Esophagus muscularis mucosa (tissue), 4 donors: ENCODE measurements at regions not wholly inside any gene's neighbourhood (a gene's known extent, or its start where the extent isn't known, plus 50 kb on each side); places are given as distances from the start of the nearest gene placed in this dataset.

Experiments used
- DNase-seq: peaks from one replicate; pipeline ENCODE4 v3.0.0-alpha.2; 2017; ENCODE audit errors: extremely low spot score
- H3K27ac ChIP-seq, 4 donors: fragments of 200-600 bp; sonication (generic); replicated peaks in 1 of 4; 1 replicate in 3 of 4; 2 replicates in 1 of 4; pipeline ENCODE4 v1.5.1; 2016 to 2019; ENCODE audit warnings: mild to moderate bottlenecking in 1 of 4
- H3K27me3 ChIP-seq, 4 donors: fragments of 200-600 bp; sonication (generic); one replicate each; pipeline versions ENCODE4 v1.5.1 to v1.6.0; 2016 to 2019
- H3K36me3 ChIP-seq, 4 donors: fragments of 200-600 bp; sonication (generic); one replicate each; pipeline ENCODE4 v1.5.1; 2016 to 2019
- H3K4me1 ChIP-seq, 4 donors: fragments of 200-600 bp; sonication (generic); one replicate each; pipeline ENCODE4 v1.5.1; 2016 to 2019
- H3K4me3 ChIP-seq, 4 donors: fragments of 200-600 bp; sonication (generic); 1 replicate in 2 of 4; 2 replicates in 2 of 4; pipeline ENCODE4 v1.5.1; 2016 to 2019; ENCODE audit warnings: mild to moderate bottlenecking in 4 of 4, moderate library complexity in 1 of 4
- H3K9me3 ChIP-seq, 4 donors: fragments of 200-600 bp; sonication (generic); 1 replicate in 3 of 4; 2 replicates in 1 of 4; pipeline ENCODE4 v1.5.1; 2016 to 2019
- CTCF ChIP-seq, 3 experiments: fragments of 200-600 bp in 2 of 3; fragments of 450-650 bp in 1 of 3; sonication (generic) in 2 of 3; IDR thresholded peaks; one replicate each; pipeline ENCODE4 v1.5.1; 2017 to 2019; ENCODE audit warnings: antibody characterized with exemption in 3 of 3, mild to moderate bottlenecking in 2 of 3, moderate library complexity in 1 of 3
- EP300 ChIP-seq: sonication (generic); formaldehyde crosslinking; IDR thresholded peaks from one replicate; pipeline ENCODE4 v1.6.1; 2017; ENCODE audit warnings: antibody characterized with exemption
- POLR2A ChIP-seq: fragments of 450-650 bp; IDR thresholded peaks from one replicate; pipeline ENCODE4 v1.6.1; 2017; ENCODE audit warnings: antibody characterized with exemption, moderate library complexity, mild to moderate bottlenecking, low read depth
- POLR2AphosphoS5 ChIP-seq, 2 donors: sonication (generic); formaldehyde crosslinking; IDR thresholded peaks; one replicate each; pipeline ENCODE4 v1.6.1; 2017; ENCODE audit warnings: antibody characterized with exemption in 2 of 2
- WGBS: methylation state at CpG from one replicate; pipeline ENCODE4 v1.1.5; 2018; 5-methylcytosine and 5-hydroxymethylcytosine counted together
- intact Hi-C: fragments of 100-400 bp; cut with DNase I; formaldehyde crosslinking; loops from one replicate; pipeline ENCODE4 v1.15.1; 2023

DNA sequence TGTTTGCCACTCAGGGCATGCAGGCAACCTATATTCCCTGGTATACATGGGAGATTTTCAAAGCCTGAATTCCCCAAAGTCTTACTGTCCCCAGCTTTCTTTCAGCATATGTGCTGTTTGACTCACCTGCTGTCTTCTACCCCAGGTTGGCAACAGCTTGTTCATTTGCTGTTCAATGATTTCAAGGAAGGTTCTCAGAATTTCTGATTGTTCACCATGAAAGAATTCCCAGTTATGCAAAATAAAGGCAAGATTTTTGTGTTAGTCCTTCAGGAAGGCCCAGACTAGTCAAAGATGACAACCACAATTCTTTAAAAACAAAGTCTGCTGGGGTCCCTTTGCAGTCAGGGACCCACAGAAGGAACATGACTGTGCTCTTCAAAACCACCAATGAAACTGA, 1057.8 kb upstream of the CDH2 start:
- no peaks in the 10 kb centered on the region for H3K36me3 ChIP-seq
- TF ChIP-seq POLR2AphosphoS5 (IDR thresholded peaks at IDR 0.05) (no peak), CTCF (IDR thresholded peaks at IDR 0.05) (no peak), EP300 (no peak), POLR2A (no peak)
- intact Hi-C loops, result no loop called here
- H3K4me1 ChIP-seq, result no peaks in the 10 kb centered on the region
- no peak for DNase-seq
- no peaks in the 10 kb centered on the region for H3K27me3 ChIP-seq
- no peak overlapping the region for H3K27ac ChIP-seq
- peaks cover 0 to 8% (median 0%) of the 10 kb centered on the region in 4 donors for H3K9me3 ChIP-seq
- no peak overlapping the region for H3K4me3 ChIP-seq

DNA sequence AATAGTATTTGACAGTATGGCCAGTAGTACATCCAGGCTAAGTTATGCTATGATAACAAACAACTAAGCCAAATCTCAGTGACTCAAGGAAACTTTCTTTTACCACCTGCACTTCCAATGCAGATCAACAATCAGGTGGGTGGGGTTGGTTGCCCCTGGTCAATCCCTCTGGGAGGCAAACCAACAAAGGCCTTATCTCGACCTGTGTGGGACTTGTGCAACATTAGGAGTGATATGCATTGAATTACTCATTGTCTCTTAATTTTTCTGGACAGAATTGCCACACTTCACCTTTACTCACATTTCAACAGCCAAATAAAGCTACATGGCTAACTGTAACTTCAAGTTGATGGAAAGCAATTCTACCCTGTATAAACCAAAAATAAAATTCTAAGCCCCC, 1049.3 kb upstream of the CDH2 start:
- H3K36me3 ChIP-seq, result no peaks in the 10 kb centered on the region
- H3K27ac ChIP-seq, result no peak overlapping the region
- no peaks in the 10 kb centered on the region for H3K4me1 ChIP-seq
- H3K9me3 ChIP-seq, result no peaks in the 10 kb centered on the region
- no peak for TF ChIP-seq POLR2A
- no peak for TF ChIP-seq EP300
- no peak for TF ChIP-seq POLR2AphosphoS5 (IDR thresholded peaks at IDR 0.05)
- TF ChIP-seq CTCF (IDR thresholded peaks at IDR 0.05), result no peak
- WGBS, result 77% methylated on average over 1 of the region's 1 CpG
- no peaks in the 10 kb centered on the region for H3K27me3 ChIP-seq
- no peak for DNase-seq
- intact Hi-C loops, result no loop called here
- no peak overlapping the region for H3K4me3 ChIP-seq

DNA sequence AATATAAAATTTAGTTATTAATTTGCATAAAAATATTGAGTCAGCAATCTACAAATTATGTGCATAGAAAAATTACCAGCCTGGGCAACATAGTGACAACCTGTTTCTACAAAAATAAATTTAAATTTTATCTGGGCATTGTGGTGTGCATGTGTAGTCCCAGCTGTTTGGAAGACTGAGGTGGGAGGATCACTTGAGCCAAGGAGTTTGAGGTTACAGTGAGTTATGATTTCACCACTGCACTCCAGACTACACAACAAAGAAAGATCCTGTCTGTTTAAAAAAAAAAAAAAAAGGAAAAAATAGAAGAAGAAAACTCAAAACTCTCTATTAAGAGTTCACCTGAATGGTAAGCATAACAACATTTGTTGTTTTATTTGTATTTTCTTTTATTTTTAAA, 1048.4 kb upstream of the CDH2 start:
- H3K36me3 ChIP-seq, result no peaks in the 10 kb centered on the region
- intact Hi-C loops, result no loop called here
- DNase-seq, result no peak
- H3K4me3 ChIP-seq, result no peak overlapping the region
- no peaks in the 10 kb centered on the region for H3K9me3 ChIP-seq
- no peaks in the 10 kb centered on the region for H3K27me3 ChIP-seq
- TF ChIP-seq POLR2AphosphoS5 (IDR thresholded peaks at IDR 0.05), result no peak
- TF ChIP-seq EP300, result no peak
- TF ChIP-seq CTCF (IDR thresholded peaks at IDR 0.05), result no peak
- TF ChIP-seq POLR2A, result no peak
- H3K27ac ChIP-seq, result no peak overlapping the region
- no peaks in the 10 kb centered on the region for H3K4me1 ChIP-seq

DNA sequence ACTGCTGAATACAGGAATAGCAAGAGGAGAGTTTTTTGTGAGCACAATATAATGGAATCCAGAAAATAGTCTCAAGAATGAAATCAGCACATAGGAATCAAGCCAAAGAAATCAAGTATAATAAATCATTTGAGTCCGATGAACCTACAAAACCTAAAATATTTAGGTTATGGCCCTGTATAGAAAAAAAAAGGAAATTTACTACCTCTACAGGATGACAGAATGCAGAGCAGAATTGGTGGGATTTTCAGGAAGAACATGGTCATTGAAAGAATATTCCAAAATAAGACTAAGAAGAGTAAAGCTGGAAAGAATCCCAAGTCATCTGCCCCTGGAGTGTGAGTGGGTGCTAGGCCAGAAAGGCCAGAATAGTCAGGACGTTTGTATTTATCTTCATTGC, 1041.2 kb upstream of the CDH2 start:
- intact Hi-C loops, result no loop called here
- TF ChIP-seq EP300, result no peak
- TF ChIP-seq POLR2A, result no peak
- no peak for TF ChIP-seq POLR2AphosphoS5 (IDR thresholded peaks at IDR 0.05)
- no peak for TF ChIP-seq CTCF (IDR thresholded peaks at IDR 0.05)
- Histone ChIP-seq H3K36me3 (no peaks in the 10 kb centered on the region), H3K4me1 (no peaks in the 10 kb centered on the region), H3K4me3 (no peak overlapping the region), H3K27ac (no peak overlapping the region), H3K9me3 (no peaks in the 10 kb centered on the region), H3K27me3 (no peaks in the 10 kb centered on the region)
- WGBS, result 27% methylated on average over 2 of the region's 2 CpGs
- no peak for DNase-seq

- H3K36me3 ChIP-seq, result no peaks in the 10 kb centered on the region
- no peak overlapping the region for H3K4me3 ChIP-seq
- H3K9me3 ChIP-seq, result no peaks in the 10 kb centered on the region
- H3K4me1 ChIP-seq, result no peaks in the 10 kb centered on the region
- H3K27me3 ChIP-seq, result no peaks in the 10 kb centered on the region
- no peak for DNase-seq
- intact Hi-C loops, result no loop called here
- no peak overlapping the region for H3K27ac ChIP-seq
- no peak for TF ChIP-seq POLR2AphosphoS5 (IDR thresholded peaks at IDR 0.05)
- no peak for TF ChIP-seq CTCF (IDR thresholded peaks at IDR 0.05)
- TF ChIP-seq POLR2A, result no peak
- TF ChIP-seq EP300, result no peak
- 60% methylated on average over 2 of the region's 2 CpGs for whole genome bisulfite sequencing
Observed at GRCh38 chr18:29217124-29217915, 1040.4 kb upstream of the CDH2 start.
